GM12878 (cell line): ENCODE measurements at regions not wholly inside any gene's neighbourhood (a gene's known extent, or its start where the extent isn't known, plus 50 kb on each side); places are given as distances from the start of the nearest gene placed in this dataset.
A peak's percentile ranks its signal among the peaks of the same experiment; 100 is the strongest.

Source experiments
- ATF3 ChIP-seq: IDR thresholded peaks from 2 replicates; pipeline ENCODE4 v1.6.1; 2011; ENCODE audit warnings: low read depth, mild to moderate bottlenecking, low read length, moderate library complexity, borderline replicate concordance; ENCODE audit errors: extremely low read depth
- BCL11A ChIP-seq: IDR thresholded peaks from 2 replicates; pipeline ENCODE4 v1.6.1; 2011; ENCODE audit warnings: low read depth, low read length
- BCL3 ChIP-seq: IDR thresholded peaks from 2 replicates; pipeline ENCODE4 v1.6.1; 2011; ENCODE audit warnings: borderline replicate concordance, low read depth, mild to moderate bottlenecking, moderate library complexity, low read length; ENCODE audit not compliant: insufficient read depth, poor library complexity, severe bottlenecking
- BHLHE40 ChIP-seq, 2 experiments: fragments of 450-650 bp in 1 of 2; IDR thresholded peaks; 2 replicates each; pipeline ENCODE4 v1.6.1; 2011 to 2017; ENCODE audit warnings: low read depth in 2 of 2, borderline replicate concordance in 1 of 2, improper control_type of control experiment in 1 of 2, low read length in 1 of 2, mild to moderate bottlenecking in 1 of 2
- BMI1 ChIP-seq: fragments of 450-650 bp; IDR thresholded peaks from 2 replicates; pipeline ENCODE4 v1.6.1; 2016; ENCODE audit warnings: mild to moderate bottlenecking, moderate library complexity, borderline replicate concordance
- CEBPB ChIP-seq, 2 experiments: fragments of 150-350 bp in 1 of 2; IDR thresholded peaks; 2 replicates each; pipeline ENCODE4 v1.6.1; 2012 to 2014; ENCODE audit warnings: low read depth in 2 of 2, low read length in 2 of 2, borderline replicate concordance in 1 of 2, inconsistent platforms in 1 of 2
- CREM ChIP-seq: IDR thresholded peaks from 2 replicates; pipeline ENCODE4 v1.6.1; 2014; ENCODE audit warnings: antibody characterized with exemption, low read depth
- EED ChIP-seq: sonication (generic); IDR thresholded peaks from 2 replicates; pipeline ENCODE4 v1.6.1; 2016; ENCODE audit warnings: antibody characterized with exemption, low read depth
- GATAD2B ChIP-seq: fragments of 450-650 bp; conservative IDR thresholded peaks from 2 replicates; pipeline ENCODE4 v1.6.1; 2017; ENCODE audit warnings: low read depth, mild to moderate bottlenecking, moderate library complexity
- IKZF2 ChIP-seq, 2 experiments: fragments of 450-650 bp; IDR thresholded peaks; 2 replicates each; pipeline ENCODE4 v1.6.1; 2017; ENCODE audit warnings: mild to moderate bottlenecking in 2 of 2, moderate library complexity in 2 of 2
- IRF4 ChIP-seq: IDR thresholded peaks from 2 replicates; pipeline ENCODE4 v1.6.1; 2011; ENCODE audit warnings: low read depth, low read length
- LARP7 ChIP-seq: fragments of 450-650 bp; IDR thresholded peaks from 2 replicates; pipeline ENCODE4 v1.6.1; 2017; ENCODE audit warnings: mild to moderate bottlenecking
- MEF2A ChIP-seq: IDR thresholded peaks from 2 replicates; pipeline ENCODE4 v1.6.1; 2011; ENCODE audit warnings: low read depth, mild to moderate bottlenecking, low read length, moderate library complexity; ENCODE audit not compliant: insufficient read depth
- MTA3 ChIP-seq: IDR thresholded peaks from 2 replicates; pipeline ENCODE4 v1.6.1; 2012; ENCODE audit warnings: low read length, inconsistent platforms, borderline replicate concordance
- NFIC ChIP-seq: IDR thresholded peaks from 2 replicates; pipeline ENCODE4 v1.6.1; 2012; ENCODE audit warnings: low read depth, mild to moderate bottlenecking, inconsistent platforms, low read length, moderate library complexity
- NFXL1 ChIP-seq: fragments of 450-650 bp; IDR thresholded peaks from 2 replicates; pipeline ENCODE4 v1.6.1; 2017; ENCODE audit warnings: antibody characterized with exemption, mild to moderate bottlenecking, borderline replicate concordance
- NFYA ChIP-seq: IDR thresholded peaks from 2 replicates; pipeline ENCODE4 v1.6.1; 2011; ENCODE audit warnings: low read depth, mild to moderate bottlenecking, low read length, improper control_type of control experiment, borderline replicate concordance
- NR2C2 ChIP-seq: IDR thresholded peaks from 2 replicates; pipeline ENCODE4 v1.6.1; 2011; ENCODE audit warnings: borderline replicate concordance, low read depth; ENCODE audit not compliant: control insufficient read depth, insufficient read length
- POLR2A ChIP-seq: IDR thresholded peaks from 2 replicates; pipeline ENCODE4 v1.6.1; 2011; ENCODE audit warnings: low read depth, mild to moderate bottlenecking, low read length
- RELA ChIP-seq: fragments of 450-650 bp; IDR thresholded peaks from 2 replicates; pipeline ENCODE4 v1.8.0; 2014; ENCODE audit warnings: borderline replicate concordance; ENCODE audit not compliant: partially characterized antibody
- SMAD1 ChIP-seq: fragments of 450-650 bp; IDR thresholded peaks from 2 replicates; pipeline ENCODE4 v1.6.1; 2018; ENCODE audit warnings: mild to moderate bottlenecking, low read depth; ENCODE audit not compliant: partially characterized antibody
- TCF7 ChIP-seq: IDR thresholded peaks from 2 replicates; pipeline ENCODE4 v1.6.1; 2014; ENCODE audit warnings: antibody characterized with exemption, borderline replicate concordance
- WRNIP1 ChIP-seq: IDR thresholded peaks from 2 replicates; pipeline ENCODE4 v1.6.1; 2011; ENCODE audit warnings: low read depth, low read length, improper control_type of control experiment, borderline replicate concordance
- ZNF384 ChIP-seq: IDR thresholded peaks from 2 replicates; pipeline ENCODE4 v1.6.1; 2012; ENCODE audit warnings: low read depth, mild to moderate bottlenecking, low read length, improper control_type of control experiment, borderline replicate concordance
- ZNF592 ChIP-seq: fragments of 450-650 bp; IDR thresholded peaks from 2 replicates; pipeline ENCODE4 v1.6.1; 2017; ENCODE audit warnings: mild to moderate bottlenecking, moderate library complexity

- TF ChIP-seq BCL11A (peak; percentile 76; the same call in 1 of the 2 replicates), CREM (no peak), IRF4 (peak; percentile 58; the same call in 1 of the 2 replicates), ZNF384 (no peak), TCF7 (0 out of 2 replicates have a peak, but pooled peaks have one; percentile 19), NFXL1 (peak; percentile 69; the same call in 1 of the 2 replicates), MTA3 (peak; percentile 56; the same call in 1 of the 2 replicates), BCL3 (no peak), NFIC (peak; percentile 77), CEBPB (IDR thresholded peaks at IDR 0.05; ENCODE audit: borderline replicate concordance in 1 of 2, low read depth in 2 of 2, low read length in 2 of 2) (peak in 1 of 2 experiments; percentile 60; a peak in 1 of 4 replicates), SMAD1 (peak; percentile 2), EED (peak; percentile 66), LARP7 (no peak), ZNF592 (peak; percentile 44; the same call in 1 of the 2 replicates), BMI1 (0 out of 2 replicates have a peak, but pooled peaks have one; percentile 39), POLR2A (no peak), NR2C2 (no peak), NFYA (no peak), GATAD2B (0 out of 2 replicates have a peak, but pooled peaks have one; percentile 51), ATF3 (no peak), RELA (peak; percentile 34), WRNIP1 (no peak), IKZF2 (IDR thresholded peaks at IDR 0.05) (peak in 1 of 2 experiments; percentile 61), BHLHE40 (IDR thresholded peaks at IDR 0.05; ENCODE audit: borderline replicate concordance in 1 of 2, low read depth in 2 of 2, low read length in 1 of 2) (0 out of 4 replicates have a peak, but pooled peaks have one; percentile 9 to 14), MEF2A (0 out of 2 replicates have a peak, but pooled peaks have one; percentile 22)
Measured at GRCh38 chr20:53656293-53657202, 62.9 kb upstream of the ZNF217 start (continued).
